Right cardiac atrium (tissue), 5 donors: ENCODE measurements at regions not wholly inside any gene's neighbourhood (a gene's known extent, or its start where the extent isn't known, plus 50 kb on each side); places are given as distances from the start of the nearest gene placed in this dataset.

Experiments used
- ATAC-seq, 2 donors: fragments of 200-7000 bp; cut with Tn5 transposase; one replicate each; pipeline versions ENCODE4 v1.8.0 to v1.9.1; 2020; ENCODE audit warnings: moderate library complexity in 2 of 2, mild to moderate bottlenecking in 1 of 2
- DNase-seq, 3 donors: peaks; one replicate each; pipeline ENCODE4 v3.0.0-alpha.2; 2020
- H3K27ac ChIP-seq: one replicate; pipeline ENCODE4 v1.5.1; 2013; ENCODE audit warnings: mild to moderate bottlenecking, low read length, control low read depth, moderate library complexity
- H3K27me3 ChIP-seq: one replicate; pipeline ENCODE4 v1.6.1; 2013; ENCODE audit not compliant: control insufficient read depth, insufficient read depth
- H3K4me1 ChIP-seq: one replicate; pipeline ENCODE4 v1.6.1; 2013; ENCODE audit warnings: low read length; ENCODE audit not compliant: control insufficient read depth, insufficient read depth
- H3K4me3 ChIP-seq: one replicate; pipeline ENCODE4 v1.5.1; 2013; ENCODE audit warnings: low read length, control low read depth
- H3K9me3 ChIP-seq: one replicate; pipeline ENCODE4 v1.6.1; 2013; ENCODE audit warnings: low read length; ENCODE audit not compliant: control insufficient read depth
- WGBS: extraction: QIAGEN DNeasy Blood & Tissue Kit; methylation state at CpG from one replicate; pipeline ENCODE4 v1.1.7; 2013; 5-methylcytosine and 5-hydroxymethylcytosine counted together
- intact Hi-C, 4 donors: fragments of 100-400 bp; cut with DNase I; formaldehyde crosslinking; loops; one replicate each; pipeline versions ENCODE4 v1.11.0 to v1.14.0; 2022 to 2023
- donor health status: healthy with polysubstance abuse.
- donor health status: DM: no; HTN: yes; CAD: no.
- donor health status: DM: no; HTN: no; CAD: no.
- donor health status: DM: no; HTN: yes; CAD: no; lungs with severe emphysema.
- donor health status: DM: yes; HTN: yes; CAD: no.

DNA sequence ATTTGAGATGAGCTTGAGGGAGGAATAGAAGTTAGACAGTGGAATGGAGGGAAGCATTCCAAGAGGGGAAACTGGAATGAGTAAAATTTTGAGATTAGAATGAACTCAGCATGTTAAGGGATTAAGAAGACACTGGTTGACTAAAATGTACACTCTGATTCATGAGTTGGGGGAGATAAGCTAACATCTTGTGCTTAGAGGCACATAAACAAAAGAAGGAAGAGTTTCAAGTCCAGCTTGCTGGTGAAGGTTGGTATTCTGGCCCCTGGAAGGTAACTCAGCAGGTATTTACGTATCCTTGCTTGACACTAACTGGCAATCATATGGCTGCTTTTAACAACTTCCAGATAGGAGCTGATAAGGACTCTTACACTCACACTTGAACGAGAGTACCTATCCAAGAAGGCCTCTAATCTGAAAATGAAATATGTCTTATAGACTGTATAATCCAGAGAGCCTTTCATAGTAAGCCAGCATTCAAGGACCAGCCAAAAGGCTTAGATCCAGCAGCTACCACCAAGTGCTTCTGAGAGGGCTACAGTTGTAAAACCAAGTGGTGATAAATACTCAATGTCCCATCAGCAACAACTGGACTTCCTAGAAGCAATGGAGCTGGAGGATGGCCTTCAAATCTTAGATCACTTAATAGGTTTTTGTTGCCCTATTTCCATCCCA is 149.7 kb upstream of the SERP2 start:
- Histone ChIP-seq H3K27ac (peak overlapping the region; percentile 64), H3K4me3 (no peak overlapping the region), H3K4me1 (peaks cover 7% of the 10 kb centered on the region), H3K27me3 (no peaks in the 10 kb centered on the region), H3K9me3 (no peaks in the 10 kb centered on the region)
- DNase-seq: peak in 1 of 3 donors; percentile 56
- 45% methylated on average over 2 of the region's 2 CpGs for WGBS
- intact Hi-C loops: no loop called here
- no peak for ATAC-seq

DNA sequence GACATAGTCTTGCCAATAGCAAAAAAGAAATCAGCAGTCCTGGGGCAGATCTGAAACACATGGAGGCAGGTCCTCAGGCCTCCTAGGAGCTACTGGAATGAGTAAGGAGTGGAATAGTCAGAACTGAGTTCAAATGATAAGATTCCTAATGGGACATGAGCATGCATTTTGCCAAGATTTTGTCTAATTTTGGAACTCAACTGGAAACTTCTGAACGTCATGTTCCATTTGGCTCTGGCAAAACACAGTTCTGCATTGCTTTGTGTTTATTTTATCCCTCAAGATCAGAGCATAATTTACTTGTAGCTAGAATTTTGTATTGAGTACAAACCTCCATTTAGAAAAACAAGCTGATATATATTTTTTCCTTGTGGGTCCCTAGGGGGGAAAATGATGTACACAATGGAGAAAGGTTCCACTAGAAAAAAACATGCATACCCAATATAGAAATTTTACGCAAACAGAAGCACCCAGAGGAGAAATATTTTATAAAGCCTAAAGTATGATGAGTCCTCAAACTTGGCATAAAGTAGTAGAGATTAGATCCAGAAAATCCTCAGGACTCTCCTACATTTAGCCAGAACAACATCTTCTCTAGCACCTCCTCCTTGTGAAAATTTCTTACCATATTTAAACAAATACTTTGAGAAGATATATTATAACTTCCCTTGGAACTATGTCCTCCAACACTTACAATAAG is 149.0 kb upstream of the SERP2 start:
- H3K4me1 ChIP-seq: peaks cover 5% of the 10 kb centered on the region
- peak overlapping the region; percentile 64 for H3K27ac ChIP-seq
- ATAC-seq: peak; percentile 95 to 96
- intact Hi-C loops: no loop called here
- no peak overlapping the region for H3K4me3 ChIP-seq
- no peaks in the 10 kb centered on the region for H3K27me3 ChIP-seq
- H3K9me3 ChIP-seq: no peaks in the 10 kb centered on the region
- WGBS: 39% methylated on average over 2 of the region's 2 CpGs
- DNase-seq: peak; percentile 52 to 75 (median 68)

DNA sequence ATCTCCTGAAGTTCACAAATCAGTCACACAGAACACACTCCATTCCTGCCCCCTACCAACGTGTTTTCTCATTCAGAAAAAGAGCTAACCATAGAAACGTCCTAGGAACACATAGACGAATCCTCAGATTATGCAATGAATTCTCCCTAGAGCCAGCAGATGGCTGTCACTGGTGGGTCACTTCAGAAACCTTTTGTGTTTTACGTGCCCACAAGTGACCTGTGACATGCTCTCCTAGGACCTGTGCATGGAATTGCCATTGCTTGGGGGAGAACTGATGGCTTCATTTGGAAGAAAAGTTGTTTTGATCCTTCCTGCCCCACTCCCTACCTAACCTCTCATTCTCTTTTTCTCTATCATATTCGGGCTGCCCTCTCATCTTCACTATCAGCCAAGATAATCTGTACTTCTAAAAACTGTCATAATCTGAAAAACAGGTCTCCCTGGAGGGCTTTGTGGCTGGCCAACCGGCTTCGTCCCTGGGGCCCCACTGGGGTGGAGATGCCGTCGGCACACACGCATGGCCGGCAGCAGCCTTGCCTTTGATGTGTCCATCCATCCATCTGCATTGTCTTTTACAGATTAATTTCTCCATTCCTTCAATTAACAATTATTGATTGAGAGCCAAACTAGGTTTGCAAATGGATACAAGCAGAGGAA is 144.1 kb upstream of the SERP2 start:
- Histone ChIP-seq H3K9me3 (no peaks in the 10 kb centered on the region), H3K4me3 (no peak overlapping the region), H3K27me3 (no peaks in the 10 kb centered on the region), H3K27ac (no peak overlapping the region), H3K4me1 (peaks cover 7% of the 10 kb centered on the region)
- ATAC-seq: no peak
- WGBS: 83% methylated on average over 11 of the region's 11 CpGs
- no peak for DNase-seq
- intact Hi-C loops: loop anchor here in 1 of 4 donors (10.0 kb wide), 1 partner anchor 205 kb away; no protein-coding TSS in a partner anchor

DNA sequence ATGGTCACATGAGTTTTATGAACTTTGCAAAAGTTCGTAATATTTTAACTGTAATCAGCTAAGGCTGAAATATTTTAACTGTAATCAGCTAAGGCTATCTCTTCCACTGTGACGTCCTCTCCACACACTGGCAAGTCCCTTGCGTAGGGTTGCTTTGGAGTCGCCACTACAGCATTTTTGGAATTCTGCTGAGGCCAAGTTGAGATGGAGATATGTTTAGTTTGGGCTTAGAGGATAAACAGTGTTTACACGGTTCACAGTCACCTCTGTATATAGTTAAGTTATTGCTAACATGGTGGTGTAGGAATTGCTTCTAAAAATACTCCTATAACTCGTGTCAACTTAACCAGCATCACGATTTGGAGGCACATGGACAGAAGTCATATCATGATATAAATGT is 143.6 kb upstream of the SERP2 start:
- H3K9me3 ChIP-seq: no peaks in the 10 kb centered on the region
- intact Hi-C loops: loop anchor here in 1 of 4 donors (10.0 kb wide), 1 partner anchor 205 kb away; no protein-coding TSS in a partner anchor
- DNase-seq (no peak), ATAC-seq (no peak)
- 59% methylated on average over 7 of the region's 7 CpGs for WGBS
- no peaks in the 10 kb centered on the region for H3K27me3 ChIP-seq
- peaks cover 7% of the 10 kb centered on the region for H3K4me1 ChIP-seq
- no peak overlapping the region for H3K27ac ChIP-seq
- no peak overlapping the region for H3K4me3 ChIP-seq

- Histone ChIP-seq H3K4me1 (peaks cover 7% of the 10 kb centered on the region), H3K4me3 (no peak overlapping the region), H3K9me3 (no peaks in the 10 kb centered on the region), H3K27ac (no peak overlapping the region), H3K27me3 (no peaks in the 10 kb centered on the region)
- DNase-seq (no peak), ATAC-seq (no peak)
- WGBS: 77% methylated on average over 6 of the region's 6 CpGs
- intact Hi-C loops: loop anchor here in 1 of 4 donors (10.0 kb wide), 1 partner anchor 204 kb away; no protein-coding TSS in a partner anchor
These were observed 142.9 kb upstream of the SERP2 start for GRCh38 chr13:44230736-44231135.

- DNase-seq: peak in 1 of 3 donors; percentile 67
- Histone ChIP-seq H3K9me3 (no peaks in the 10 kb centered on the region), H3K27ac (no peak overlapping the region), H3K4me3 (no peak overlapping the region), H3K27me3 (no peaks in the 10 kb centered on the region), H3K4me1 (peaks cover 14% of the 10 kb centered on the region)
- ATAC-seq: peak; percentile 41 to 93
- intact Hi-C loops: loop anchor here in 1 of 4 donors (10.0 kb wide), 1 partner anchor 203 kb away; no protein-coding TSS in a partner anchor
- 90% methylated on average over 15 of the region's 15 CpGs for WGBS
These were observed 141.7 kb upstream of the SERP2 start for GRCh38 chr13:44231786-44232516.

DNA sequence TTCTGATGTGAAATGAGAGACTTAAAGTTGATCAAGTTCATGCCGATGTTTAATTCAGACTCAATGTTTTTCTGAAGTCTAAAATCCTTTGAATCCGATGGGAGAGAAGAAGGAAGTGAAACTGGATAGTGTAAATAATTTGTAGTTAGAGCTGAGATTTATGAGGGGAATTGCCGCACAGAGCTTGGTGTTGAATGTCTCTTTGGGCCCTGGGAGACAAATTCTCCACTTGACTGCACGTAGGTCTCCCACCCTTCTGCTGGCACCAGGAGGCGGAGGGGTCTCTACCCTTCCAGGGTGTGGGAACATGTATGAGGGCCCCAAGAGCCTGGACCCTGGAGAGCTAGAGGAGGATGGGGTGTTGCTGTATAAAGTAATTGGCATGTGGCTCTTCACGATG is 140.8 kb upstream of the SERP2 start:
- Histone ChIP-seq H3K4me3 (no peak overlapping the region), H3K27me3 (no peaks in the 10 kb centered on the region), H3K4me1 (peaks cover 16% of the 10 kb centered on the region), H3K27ac (no peak overlapping the region), H3K9me3 (no peaks in the 10 kb centered on the region)
- DNase-seq: no peak
- intact Hi-C loops: loop anchor here in 1 of 4 donors (10.0 kb wide), 1 partner anchor 202 kb away; no protein-coding TSS in a partner anchor
- 84% methylated on average over 6 of the region's 6 CpGs for WGBS
- ATAC-seq: no peak

GRCh38 chr13:44234566-44234965 is 139.1 kb upstream of the SERP2 start:
- Histone ChIP-seq H3K4me3 (no peak overlapping the region), H3K27ac (no peak overlapping the region), H3K27me3 (no peaks in the 10 kb centered on the region), H3K9me3 (no peaks in the 10 kb centered on the region), H3K4me1 (peaks cover 20% of the 10 kb centered on the region)
- WGBS: 95% methylated on average over 1 of the region's 1 CpG
- intact Hi-C loops: loop anchor here in 1 of 4 donors (10.0 kb wide), 1 partner anchor 200 kb away; no protein-coding TSS in a partner anchor
- no peak for ATAC-seq
- DNase-seq: no peak

GRCh38 chr13:44236370-44236769 is 137.3 kb upstream of the SERP2 start:
- no peak for DNase-seq
- H3K27me3 ChIP-seq: no peaks in the 10 kb centered on the region
- H3K4me3 ChIP-seq: no peak overlapping the region
- WGBS: 66% methylated on average over 1 of the region's 1 CpG
- H3K27ac ChIP-seq: peak overlapping the region; percentile 97
- H3K9me3 ChIP-seq: no peaks in the 10 kb centered on the region
- intact Hi-C loops: loop anchor here in 1 of 4 donors (10.0 kb wide), 1 partner anchor 198 kb away; no protein-coding TSS in a partner anchor
- H3K4me1 ChIP-seq: peaks cover 20% of the 10 kb centered on the region
- peak; percentile 46 to 59 for ATAC-seq

GRCh38 chr13:44236801-44237207 is 136.8 kb upstream of the SERP2 start:
- H3K4me3 ChIP-seq: no peak overlapping the region
- DNase-seq: no peak
- WGBS: 46% methylated on average over 5 of the region's 5 CpGs
- intact Hi-C loops: loop anchor here in 1 of 4 donors (10.0 kb wide), 1 partner anchor 198 kb away; no protein-coding TSS in a partner anchor
- no peaks in the 10 kb centered on the region for H3K27me3 ChIP-seq
- peaks cover 17% of the 10 kb centered on the region for H3K4me1 ChIP-seq
- ATAC-seq: peak in 1 of 2 donors; percentile 8
- H3K9me3 ChIP-seq: no peaks in the 10 kb centered on the region
- peak overlapping the region; percentile 97 for H3K27ac ChIP-seq
